Tibial nerve (tissue), 3 donors: ENCODE measurements at regions not wholly inside any gene's neighbourhood (a gene's known extent, or its start where the extent isn't known, plus 50 kb on each side); places are given as distances from the start of the nearest gene placed in this dataset.

Source experiments
- POLR2A ChIP-seq, 2 donors: fragments of 450-650 bp; IDR thresholded peaks; one replicate each; pipeline ENCODE4 v1.6.1; 2017; ENCODE audit warnings: antibody characterized with exemption in 2 of 2, mild to moderate bottlenecking in 2 of 2, moderate library complexity in 2 of 2
- TF ChIP-seq, protein P1 (sequence below), 5 experiments: fragments of 200-600 bp in 3 of 5; fragments of 450-650 bp in 2 of 5; sonication (generic) in 3 of 5; IDR thresholded peaks; one replicate each; pipeline ENCODE4 v1.5.1; 2016 to 2019; ENCODE audit warnings: antibody characterized with exemption in 5 of 5, mild to moderate bottlenecking in 3 of 5, moderate library complexity in 2 of 5

DNA sequence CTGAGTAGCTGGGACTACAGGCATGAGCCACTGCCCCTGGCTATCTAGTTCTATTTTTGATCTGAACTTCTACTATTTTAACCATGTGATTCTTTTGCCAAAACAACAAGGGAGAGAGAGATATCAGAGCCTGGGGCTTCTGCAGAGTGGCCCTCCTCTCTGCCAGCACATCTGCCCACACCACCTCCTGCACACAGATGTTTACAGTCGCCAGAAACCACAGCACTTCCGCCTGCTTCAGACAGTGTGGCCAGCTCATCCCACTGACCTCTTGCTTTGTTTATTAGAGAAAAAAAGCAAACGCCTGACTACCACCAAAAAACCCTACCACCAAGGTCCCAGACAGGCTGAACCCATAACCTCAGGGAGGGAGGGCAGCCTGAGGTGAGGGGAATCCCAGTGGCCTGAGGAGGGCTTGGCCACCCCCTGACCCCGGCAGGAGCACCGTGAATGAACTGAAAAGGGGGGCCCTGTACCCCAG, 85.9 kb upstream of the ABHD2 start:
- TF ChIP-seq, protein P1, sequence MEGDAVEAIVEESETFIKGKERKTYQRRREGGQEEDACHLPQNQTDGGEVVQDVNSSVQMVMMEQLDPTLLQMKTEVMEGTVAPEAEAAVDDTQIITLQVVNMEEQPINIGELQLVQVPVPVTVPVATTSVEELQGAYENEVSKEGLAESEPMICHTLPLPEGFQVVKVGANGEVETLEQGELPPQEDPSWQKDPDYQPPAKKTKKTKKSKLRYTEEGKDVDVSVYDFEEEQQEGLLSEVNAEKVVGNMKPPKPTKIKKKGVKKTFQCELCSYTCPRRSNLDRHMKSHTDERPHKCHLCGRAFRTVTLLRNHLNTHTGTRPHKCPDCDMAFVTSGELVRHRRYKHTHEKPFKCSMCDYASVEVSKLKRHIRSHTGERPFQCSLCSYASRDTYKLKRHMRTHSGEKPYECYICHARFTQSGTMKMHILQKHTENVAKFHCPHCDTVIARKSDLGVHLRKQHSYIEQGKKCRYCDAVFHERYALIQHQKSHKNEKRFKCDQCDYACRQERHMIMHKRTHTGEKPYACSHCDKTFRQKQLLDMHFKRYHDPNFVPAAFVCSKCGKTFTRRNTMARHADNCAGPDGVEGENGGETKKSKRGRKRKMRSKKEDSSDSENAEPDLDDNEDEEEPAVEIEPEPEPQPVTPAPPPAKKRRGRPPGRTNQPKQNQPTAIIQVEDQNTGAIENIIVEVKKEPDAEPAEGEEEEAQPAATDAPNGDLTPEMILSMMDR (IDR thresholded peaks at IDR 0.05): no peak
- no peak for TF ChIP-seq POLR2A (IDR thresholded peaks at IDR 0.05)
